PC-9 (cell line): ENCODE measurements at regions not wholly inside any gene's neighbourhood (a gene's known extent, or its start where the extent isn't known, plus 50 kb on each side); places are given as distances from the start of the nearest gene placed in this dataset.

Source experiments
- BruUV-seq: library from RNA; stranded (reverse); fragments of 400-500 nt; replicated peaks from 2 replicates; lab custom pipeline; 2021; lab: Mats Ljungman, UMichigan
- CTCF ChIA-PET: fragments of 300-600 bp; sonication (Branson Sonifier 250); formaldehyde crosslinking; loops from one replicate; lab custom pipeline; 2022; ENCODE audit warnings: antibody characterized with exemption; lab: Charles Lee
- POLR2A ChIA-PET: fragments of 300-600 bp; sonication (Branson Sonifier 250); formaldehyde crosslinking; loops from one replicate; lab custom pipeline; 2022; ENCODE audit warnings: antibody characterized with exemption; ENCODE audit not compliant: unreplicated experiment; lab: Charles Lee
- DNase-seq, 2 experiments: peaks; one replicate each; pipeline versions ENCODE4 v3.0.0 to v3.0.0-alpha.2; 2015 to 2022; ENCODE audit warnings: mixed read lengths in 1 of 2
- H2AFZ ChIP-seq: fragments of 200-600 bp; sonication (generic); 2 replicates; pipeline ENCODE4 v1.8.1; 2017; ENCODE audit warnings: antibody characterized with exemption
- H3F3A ChIP-seq: fragments of 200-600 bp; sonication (generic); 2 replicates; pipeline ENCODE4 v1.8.1; 2017; ENCODE audit warnings: antibody characterized with exemption, mild to moderate bottlenecking, low read depth; ENCODE audit not compliant: insufficient read depth
- H3K27ac ChIP-seq: fragments of 200-600 bp; sonication (generic); 2 replicates; pipeline ENCODE4 v1.6.1; 2016; ENCODE audit warnings: mixed run types
- H3K27me3 ChIP-seq: fragments of 200-600 bp; sonication (generic); 2 replicates; pipeline ENCODE4 v1.6.1; 2016; ENCODE audit warnings: low read depth, mixed run types; ENCODE audit not compliant: insufficient read depth
- H3K36me3 ChIP-seq: fragments of 200-600 bp; sonication (generic); 2 replicates; pipeline ENCODE4 v1.6.1; 2016; ENCODE audit warnings: low read depth, mixed run types
- H3K4me1 ChIP-seq: fragments of 200-600 bp; sonication (generic); replicated peaks from 2 replicates; pipeline ENCODE4 v1.6.1; 2016; ENCODE audit warnings: mixed run types; ENCODE audit not compliant: insufficient read depth
- H3K4me2 ChIP-seq: fragments of 200-600 bp; sonication (generic); 2 replicates; pipeline ENCODE4 v1.6.1; 2017; ENCODE audit warnings: mixed run types
- H3K4me3 ChIP-seq: fragments of 200-600 bp; sonication (generic); 2 replicates; pipeline ENCODE4 v1.6.1; 2016; ENCODE audit warnings: mixed run types
- H3K79me2 ChIP-seq: fragments of 200-600 bp; sonication (generic); 2 replicates; pipeline ENCODE4 v1.6.1; 2017; ENCODE audit warnings: low read depth, mixed run types
- H3K9me2 ChIP-seq: fragments of 200-600 bp; sonication (generic); 2 replicates; pipeline ENCODE4 v1.8.1; 2017; ENCODE audit warnings: mild to moderate bottlenecking; ENCODE audit not compliant: insufficient read depth
- H3K9me3 ChIP-seq: fragments of 200-600 bp; sonication (generic); 2 replicates; pipeline ENCODE4 v1.8.1; 2016; ENCODE audit warnings: low read depth; ENCODE audit not compliant: insufficient read depth
- H4K20me1 ChIP-seq: fragments of 200-600 bp; sonication (generic); 2 replicates; pipeline ENCODE4 v1.8.1; 2017; ENCODE audit not compliant: insufficient read depth
- CTCF ChIP-seq: fragments of 200-600 bp; sonication (generic); conservative IDR thresholded peaks from 2 replicates; pipeline ENCODE4 v1.6.1; 2017; ENCODE audit warnings: mixed run types, antibody characterized with exemption, mild to moderate bottlenecking, moderate library complexity
- EZH2 ChIP-seq: fragments of 200-600 bp; sonication (generic); IDR thresholded peaks from 2 replicates; pipeline ENCODE4 v1.8.0; 2017; ENCODE audit warnings: antibody characterized with exemption, low read depth
- intact Hi-C: fragments of 100-400 bp; cut with micrococcal nuclease; formaldehyde crosslinking; loops from one replicate; pipeline ENCODE4 v1.10.0; 2022; ENCODE audit not compliant: unreplicated experiment

- no peaks in the 10 kb centered on the region for H3K4me1 ChIP-seq
- H3K9me2 ChIP-seq: no peaks in the 10 kb centered on the region
- H3K36me3 ChIP-seq: no peaks in the 10 kb centered on the region
- no peak for DNase-seq
- H3K9me3 ChIP-seq: no peaks in the 10 kb centered on the region
- intact Hi-C loops: no loop called here
- POLR2A ChIA-PET: no interaction called here
- CTCF ChIA-PET: no interaction called here
- BruUV-seq: no TSS peak
- no peak overlapping the region for H3K4me3 ChIP-seq
- H3K4me2 ChIP-seq: no peak overlapping the region
- no peak for TF ChIP-seq EZH2
- no peak for TF ChIP-seq CTCF
- no peak overlapping the region for H3K27ac ChIP-seq
- H4K20me1 ChIP-seq: no peaks in the 10 kb centered on the region
- no peaks in the 10 kb centered on the region for H3F3A ChIP-seq
- no peaks in the 10 kb centered on the region for H3K79me2 ChIP-seq
- H3K27me3 ChIP-seq: no peaks in the 10 kb centered on the region
- 0 out of 2 replicates have a peak overlapping the region, but pooled peaks have one; percentile 13 for H2AFZ ChIP-seq
These were observed 345.9 kb upstream of the NUDT12 start for GRCh38 chr5:103908336-103909080.

GRCh38 chr5:103907001-103907400 lies 344.4 kb upstream of the NUDT12 start:
- H3K4me1 ChIP-seq: no peaks in the 10 kb centered on the region
- CTCF ChIA-PET: no interaction called here
- H3F3A ChIP-seq: no peaks in the 10 kb centered on the region
- H3K4me2 ChIP-seq: no peak overlapping the region
- DNase-seq: no peak
- no peaks in the 10 kb centered on the region for H3K79me2 ChIP-seq
- no peak overlapping the region for H3K4me3 ChIP-seq
- intact Hi-C loops: no loop called here
- H3K27ac ChIP-seq: no peak overlapping the region
- TF ChIP-seq CTCF (no peak), EZH2 (no peak)
- no peaks in the 10 kb centered on the region for H3K9me3 ChIP-seq
- BruUV-seq: no TSS peak
- no peaks in the 10 kb centered on the region for H3K27me3 ChIP-seq
- no peaks in the 10 kb centered on the region for H3K9me2 ChIP-seq
- POLR2A ChIA-PET: no interaction called here
- H2AFZ ChIP-seq: no peak overlapping the region
- no peaks in the 10 kb centered on the region for H4K20me1 ChIP-seq
- H3K36me3 ChIP-seq: no peaks in the 10 kb centered on the region

- H3K4me2 ChIP-seq: no peak overlapping the region
- no peaks in the 10 kb centered on the region for H3K27me3 ChIP-seq
- H3K4me1 ChIP-seq: no peaks in the 10 kb centered on the region
- H3K79me2 ChIP-seq: no peaks in the 10 kb centered on the region
- no peaks in the 10 kb centered on the region for H3K9me3 ChIP-seq
- intact Hi-C loops: no loop called here
- no peaks in the 10 kb centered on the region for H3F3A ChIP-seq
- no peak for TF ChIP-seq CTCF
- no peak for TF ChIP-seq EZH2
- BruUV-seq: no TSS peak
- H3K4me3 ChIP-seq: no peak overlapping the region
- no peak overlapping the region for H2AFZ ChIP-seq
- H3K27ac ChIP-seq: no peak overlapping the region
- H3K9me2 ChIP-seq: peaks cover 9% of the 10 kb centered on the region; the same call in 1 of the 2 replicates
- DNase-seq: no peak
- no peaks in the 10 kb centered on the region for H4K20me1 ChIP-seq
- CTCF ChIA-PET: no interaction called here
- no peaks in the 10 kb centered on the region for H3K36me3 ChIP-seq
- POLR2A ChIA-PET: no interaction called here
These were observed 342.1 kb upstream of the NUDT12 start for GRCh38 chr5:103904651-103905050.
